GM03348 (cell line): ENCODE measurements at regions not wholly inside any gene's neighbourhood (a gene's known extent, or its start where the extent isn't known, plus 50 kb on each side); places are given as distances from the start of the nearest gene placed in this dataset.
"Not testable (repeated sequence)": the region's sequence is repeated elsewhere in the genome, so short reads cannot be mapped to it uniquely, and the experiment has no call there.

Experiments
- DNase-seq: peaks from one replicate; pipeline ENCODE4 v3.0.0; 2012; ENCODE audit warnings: low spot score

DNA sequence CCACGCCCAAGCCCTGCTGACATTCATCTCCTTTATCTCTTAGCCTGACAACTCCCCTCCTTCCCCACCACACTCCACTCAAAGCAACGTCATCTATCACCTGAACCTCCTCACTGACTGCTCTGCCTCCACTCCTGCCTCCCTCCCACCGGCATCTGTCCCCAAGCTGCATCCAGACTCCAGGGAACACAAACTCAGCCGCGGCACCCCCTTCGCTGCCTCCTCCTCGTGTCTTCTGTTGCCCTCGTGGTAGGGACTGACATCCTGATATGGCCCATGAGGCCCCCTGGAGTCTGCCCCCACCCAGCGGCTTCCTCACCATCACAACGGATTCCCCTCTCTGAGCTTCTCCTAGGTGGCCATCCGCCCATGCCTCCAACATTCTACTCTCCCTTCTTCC lies 101.0 kb upstream of the TAS2R1 start:
- no peak for DNase-seq

DNA sequence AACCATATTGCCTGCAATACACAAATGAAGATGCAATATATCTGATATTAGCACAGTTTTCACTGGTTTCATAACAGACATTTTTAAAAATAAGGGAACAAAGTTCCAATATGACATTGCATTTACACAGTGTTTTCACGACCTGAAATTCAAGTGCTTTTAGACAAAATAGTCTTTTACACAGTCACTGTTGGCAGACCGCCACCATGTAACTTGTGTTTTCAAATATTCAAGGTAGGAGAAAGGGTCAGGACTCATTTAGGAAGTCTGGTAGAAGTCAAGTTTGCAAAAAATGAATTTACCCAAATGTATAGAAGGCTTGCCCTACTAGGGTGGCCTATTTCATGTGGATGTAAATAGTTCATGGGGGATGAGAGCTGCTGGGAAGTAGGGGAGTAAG lies 98.1 kb upstream of the TAS2R1 start:
- DNase-seq, result no peak

GRCh38 chr5:9726931-9727330 lies 96.8 kb upstream of the TAS2R1 start:
- no peak for DNase-seq

- not testable (repeated sequence) for DNase-seq
Observed at GRCh38 chr5:9725265-9725664, 95.1 kb upstream of the TAS2R1 start.

- DNase-seq, result no peak
Observed at GRCh38 chr5:9724707-9725106, 94.6 kb upstream of the TAS2R1 start.

DNA sequence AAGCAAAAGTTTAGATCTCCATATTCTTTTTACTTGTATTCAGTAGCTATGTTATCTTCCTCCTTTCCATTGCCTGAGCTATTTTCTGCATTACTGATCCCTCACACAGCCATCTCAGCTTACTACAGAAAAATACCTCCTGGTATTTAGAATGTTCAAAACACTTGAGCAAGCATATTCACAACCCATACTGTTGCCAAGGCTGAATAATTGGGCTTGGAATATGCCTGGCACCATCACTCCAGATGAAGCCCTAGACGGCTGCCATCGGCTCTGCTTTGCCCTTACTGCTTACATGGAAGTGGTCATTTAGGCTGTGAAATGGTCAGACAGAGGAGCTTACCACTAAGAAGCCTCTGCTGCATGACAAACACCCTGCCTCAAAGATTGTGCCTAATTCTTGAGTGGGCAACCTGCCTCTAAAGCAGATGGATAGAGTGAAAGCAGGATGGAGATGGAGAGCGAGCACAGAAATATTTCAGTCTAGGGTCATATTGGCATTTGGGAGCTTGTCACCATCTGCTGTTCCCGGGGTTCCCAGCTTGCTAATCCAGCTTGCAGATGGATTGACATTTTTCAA lies 92.5 kb upstream of the TAS2R1 start:
- DNase-seq, result no peak

DNA sequence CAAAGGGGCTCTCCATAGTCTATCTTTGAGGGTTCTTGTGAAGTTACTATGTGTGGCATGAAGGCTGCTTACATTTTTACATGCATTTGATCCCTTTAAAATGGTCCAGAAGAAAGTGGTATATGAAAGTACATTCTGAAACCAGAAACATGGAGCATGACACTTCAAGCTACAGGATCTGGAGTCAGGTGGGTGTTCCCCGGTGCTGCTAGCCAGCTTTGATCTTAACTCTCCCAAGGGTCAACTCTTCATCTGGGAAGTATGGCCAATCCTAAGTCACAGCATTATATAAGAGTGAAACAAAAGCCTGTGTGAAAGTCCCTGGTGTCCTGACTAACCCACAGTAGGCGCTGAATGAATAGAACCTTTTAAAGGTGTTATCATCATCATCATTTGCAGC lies 91.0 kb upstream of the TAS2R1 start:
- DNase-seq, result no peak

- no peak for DNase-seq
Observed at GRCh38 chr5:9720361-9720760, 90.2 kb upstream of the TAS2R1 start.

- peak; percentile 66 for DNase-seq
Observed at GRCh38 chr5:9716838-9717281, 86.7 kb upstream of the TAS2R1 start.

GRCh38 chr5:9715891-9716335 lies 85.8 kb upstream of the TAS2R1 start:
- DNase-seq, result peak; percentile 50

DNA sequence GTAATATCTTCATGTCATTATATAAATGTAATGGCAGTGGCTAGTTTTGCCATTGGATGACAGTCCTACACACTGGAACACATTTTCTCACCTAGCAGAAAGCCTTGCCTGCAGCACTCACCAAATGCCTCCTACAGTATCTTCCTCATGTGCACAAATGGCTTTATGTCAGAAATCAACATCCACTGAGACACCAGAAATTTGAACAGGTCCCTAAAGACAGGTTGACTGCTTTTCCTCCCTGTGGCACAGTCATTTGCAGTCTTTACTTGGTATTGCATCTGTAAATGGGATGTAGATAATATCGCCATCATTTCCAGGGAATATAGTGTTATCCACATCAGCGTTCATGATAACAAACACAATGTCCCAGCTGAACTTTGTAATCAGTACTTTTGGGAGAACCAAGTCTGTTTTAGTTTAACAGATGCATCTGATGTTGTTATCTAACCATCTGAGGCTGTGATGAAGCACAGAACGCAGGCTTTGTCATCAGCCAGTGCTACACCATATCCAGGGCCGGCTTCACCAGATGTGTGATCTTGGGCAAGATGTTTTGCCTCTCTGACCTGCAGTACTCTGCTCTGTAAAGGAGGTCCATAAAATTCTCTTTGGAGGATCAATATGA lies 83.9 kb upstream of the TAS2R1 start:
- peak; percentile 35 for DNase-seq

- no peak for DNase-seq
Observed at GRCh38 chr5:9713356-9713755, 83.2 kb upstream of the TAS2R1 start.

- no peak for DNase-seq
Observed at GRCh38 chr5:9712911-9713310, 82.8 kb upstream of the TAS2R1 start.

DNA sequence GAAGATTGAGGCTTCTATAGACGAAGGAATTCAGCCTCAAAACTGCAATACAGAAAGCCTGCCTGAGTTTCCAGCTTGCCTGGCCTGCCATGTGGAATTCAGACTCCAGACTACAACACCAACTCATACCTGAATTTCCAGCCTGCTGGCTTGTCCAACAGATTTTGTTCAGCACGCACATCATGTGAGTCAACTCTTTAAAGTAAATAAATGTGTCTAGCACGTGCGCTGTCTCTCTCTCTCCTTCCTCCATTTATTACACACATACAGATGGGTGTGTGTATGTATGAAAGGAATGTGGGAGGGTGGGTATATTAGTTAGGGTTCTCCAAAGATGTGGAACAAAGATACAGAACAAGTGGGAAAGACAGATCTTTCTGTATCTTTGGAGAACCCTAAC lies 82.4 kb upstream of the TAS2R1 start:
- peak; percentile 49 for DNase-seq

- DNase-seq, result no peak
Observed at GRCh38 chr5:9710069-9710468, 79.9 kb upstream of the TAS2R1 start.

DNA sequence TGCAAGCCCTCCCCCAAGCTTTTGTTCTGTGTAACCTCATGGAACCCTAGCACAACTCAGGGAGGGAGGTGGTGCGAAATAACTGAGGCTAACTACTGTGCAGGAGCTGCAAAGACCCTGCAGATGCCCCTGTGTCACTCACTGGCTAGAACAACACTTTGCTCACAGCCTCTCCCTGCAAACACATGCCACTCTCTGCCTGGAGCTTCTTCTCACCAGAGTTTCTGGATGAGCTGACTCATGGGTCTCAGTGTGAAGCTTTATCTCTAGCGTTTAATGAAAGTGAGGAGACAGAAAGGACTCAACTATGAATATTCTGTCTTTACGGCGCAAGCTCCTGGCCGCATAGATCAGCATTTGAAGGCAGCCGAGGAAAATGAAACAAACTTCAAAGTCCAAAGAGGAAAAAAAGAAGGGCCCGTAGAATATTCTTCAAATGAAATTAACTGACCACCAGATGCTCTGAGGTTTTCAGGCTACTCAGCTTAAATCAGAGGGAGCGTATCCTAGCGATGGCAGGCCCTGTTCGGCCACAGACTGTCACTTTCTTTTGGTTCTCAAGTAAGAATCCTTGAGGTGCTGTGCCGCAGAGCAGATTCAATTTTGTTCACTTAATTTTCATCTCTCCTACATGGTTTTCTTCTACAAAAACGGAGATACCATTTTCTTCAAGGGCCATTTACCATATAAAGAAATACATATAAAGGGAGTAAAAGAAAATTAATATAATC lies 77.7 kb upstream of the TAS2R1 start:
- DNase-seq, result no peak

DNA sequence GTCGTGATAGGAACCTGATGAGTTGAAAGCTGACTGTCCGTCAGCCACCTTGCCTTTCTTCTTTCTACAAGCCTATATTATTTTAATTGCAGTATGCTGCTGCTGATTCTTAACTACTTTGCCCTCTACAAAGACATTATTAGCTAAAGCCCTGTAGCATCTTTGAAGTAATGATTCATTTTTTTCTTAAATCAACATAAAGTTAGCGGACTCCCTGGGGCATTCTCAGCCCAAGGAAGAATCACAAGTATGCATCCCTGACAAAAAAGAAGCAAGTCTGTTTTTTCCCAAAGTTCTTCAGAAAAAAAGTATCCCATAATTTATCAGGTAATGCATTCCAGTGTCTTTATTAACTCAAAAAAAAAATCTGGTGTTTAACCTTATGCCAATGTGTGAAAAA lies 69.5 kb upstream of the TAS2R1 start:
- no peak for DNase-seq

GRCh38 chr5:9698841-9699240 lies 68.7 kb upstream of the TAS2R1 start:
- no peak for DNase-seq

- peak; percentile 35 for DNase-seq
Observed at GRCh38 chr5:9698125-9698826, 68.1 kb upstream of the TAS2R1 start.

DNA sequence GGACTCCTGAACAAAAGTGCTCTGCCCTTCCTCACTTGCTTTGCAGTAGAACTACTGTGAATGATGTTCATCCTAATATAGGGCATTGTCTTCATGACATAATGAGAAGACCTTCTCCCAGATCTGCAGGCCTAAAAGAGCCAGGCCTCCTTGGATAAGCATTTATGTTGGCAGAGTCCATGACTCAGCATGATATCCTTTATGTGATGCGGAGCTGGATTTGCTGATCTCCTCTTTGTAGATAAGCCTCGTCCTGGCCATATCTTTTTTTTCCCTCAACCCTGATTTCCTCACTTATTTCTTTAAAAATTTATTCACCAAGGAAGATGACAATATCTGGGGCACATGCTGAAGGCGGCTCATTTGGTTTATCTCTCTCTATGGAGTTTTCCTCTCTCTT lies 62.4 kb upstream of the TAS2R1 start:
- no peak for DNase-seq

GRCh38 chr5:9691261-9691660 lies 61.1 kb upstream of the TAS2R1 start:
- DNase-seq, result no peak

DNA sequence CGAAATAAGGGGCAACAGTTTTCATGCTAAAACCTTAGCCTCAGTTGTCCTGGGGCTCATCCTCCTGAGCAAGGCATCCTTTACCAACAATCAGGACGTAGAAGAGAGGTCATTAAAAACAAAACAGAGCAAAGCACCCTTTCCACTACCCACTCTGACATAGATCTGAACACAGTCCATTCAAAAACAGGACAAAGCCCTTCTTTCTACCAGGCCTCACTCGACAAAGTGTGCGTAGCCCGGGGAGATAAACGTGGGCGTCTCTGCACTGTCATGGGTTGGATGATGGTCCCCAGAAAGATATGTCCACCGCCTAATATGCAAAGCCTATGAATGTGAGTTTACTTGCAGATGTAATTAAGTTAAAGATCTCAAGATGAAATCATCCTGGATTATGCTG lies 60.6 kb upstream of the TAS2R1 start:
- DNase-seq, result no peak

GRCh38 chr5:9686216-9686615 lies 56.1 kb upstream of the TAS2R1 start:
- DNase-seq, result peak; percentile 45
